Left cardiac atrium (tissue), 4 donors: ENCODE measurements at regions not wholly inside any gene's neighbourhood (a gene's known extent, or its start where the extent isn't known, plus 50 kb on each side); places are given as distances from the start of the nearest gene placed in this dataset.
"Not testable (repeated sequence)": the region's sequence is repeated elsewhere in the genome, so short reads cannot be mapped to it uniquely, and the experiment has no call there.

Experiments
- ATAC-seq, 2 donors: fragments of 200-7000 bp; cut with Tn5 transposase; one replicate each; pipeline ENCODE4 v1.9.1; 2020; ENCODE audit warnings: mild to moderate bottlenecking in 2 of 2, moderate library complexity in 2 of 2
- DNase-seq: peaks from one replicate; pipeline ENCODE4 v3.0.0-alpha.2; 2020
- intact Hi-C, 2 donors: fragments of 100-400 bp; cut with DNase I; formaldehyde crosslinking; loops; one replicate each; pipeline versions ENCODE4 v1.14.1 to v1.15.1; 2022 to 2023
- donor health status: DM: no; HTN: yes; CAD: no.
- donor health status: DM: no; HTN: yes; CAD: no; lungs with severe emphysema.
- donor health status: DM: yes; HTN: yes; CAD: no.
- donor health status: Dilated cardiomyopathy.

DNA sequence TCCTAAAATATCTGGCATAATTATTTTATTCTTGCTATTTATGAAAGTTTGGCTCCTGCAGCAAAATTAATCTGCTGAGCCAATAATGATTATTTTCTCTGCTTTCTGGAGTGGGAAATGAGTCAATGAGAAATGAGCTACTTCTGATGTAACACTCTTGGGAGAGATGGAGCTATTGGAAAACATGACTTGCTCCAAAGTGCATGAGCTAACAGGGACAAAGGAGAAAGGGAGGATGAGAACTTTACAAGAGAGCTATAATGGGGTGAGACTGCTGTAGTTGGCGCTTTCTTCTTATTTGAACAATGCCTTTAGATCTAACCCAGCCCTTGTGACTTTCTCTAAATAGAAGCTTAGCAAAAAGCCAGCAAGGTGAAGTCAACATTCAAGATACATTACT, 615.1 kb downstream of the ANKRD50 start:
- ATAC-seq, result peak in 1 of 2 donors; percentile 63
- no peak for DNase-seq
- intact Hi-C loops, result loop anchor here in 1 of 2 donors (10.0 kb wide), 1 partner anchor 253 kb away; no protein-coding TSS in a partner anchor

DNA sequence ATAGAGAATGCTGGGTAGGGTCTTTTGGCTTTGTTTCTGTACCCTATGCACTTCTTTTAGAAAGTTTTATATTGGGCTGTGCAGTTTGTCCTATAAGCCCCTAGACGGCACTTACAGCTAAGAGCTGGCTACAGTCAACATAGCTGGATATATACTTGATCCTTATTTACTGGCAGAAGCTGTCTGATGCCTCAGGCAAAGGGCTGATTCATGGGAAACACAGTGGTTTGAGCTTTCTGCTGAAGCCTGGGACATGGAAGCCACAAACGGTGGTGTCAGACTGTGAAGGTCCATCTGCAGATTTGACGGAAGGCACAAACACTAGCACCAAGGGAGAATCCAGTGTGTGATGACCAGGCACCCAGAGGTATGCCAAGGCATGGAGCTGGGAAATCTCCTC, 608.4 kb downstream of the ANKRD50 start:
- DNase-seq (no peak), ATAC-seq (no peak)
- intact Hi-C loops, result loop anchor here in 1 of 2 donors (10.0 kb wide), 1 partner anchor 709 kb away; the partner anchor contains the start of gene SPRY1

DNA sequence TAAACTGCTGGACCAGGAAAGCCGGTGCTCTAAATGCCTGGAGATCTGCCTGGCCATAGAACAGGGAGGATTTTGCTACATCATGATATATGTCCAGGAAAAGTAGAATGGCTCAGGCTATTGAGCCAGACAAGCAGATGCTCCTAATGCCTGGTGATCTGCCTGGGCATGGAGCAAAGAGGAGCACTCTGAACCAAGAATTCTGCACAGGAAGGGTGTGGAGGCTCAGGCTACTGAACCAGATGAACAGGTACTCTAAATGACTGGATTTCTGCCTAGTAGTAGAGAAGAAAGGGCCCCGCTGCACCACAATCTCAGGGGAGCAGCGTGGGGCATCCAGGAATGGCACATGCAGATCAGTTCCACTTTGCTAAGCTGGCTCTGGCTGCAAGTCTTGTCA, 607.9 kb downstream of the ANKRD50 start:
- ATAC-seq, result no peak
- intact Hi-C loops, result loop anchor here in 1 of 2 donors (10.0 kb wide), 1 partner anchor 710 kb away; the partner anchor contains the start of gene SPRY1

DNA sequence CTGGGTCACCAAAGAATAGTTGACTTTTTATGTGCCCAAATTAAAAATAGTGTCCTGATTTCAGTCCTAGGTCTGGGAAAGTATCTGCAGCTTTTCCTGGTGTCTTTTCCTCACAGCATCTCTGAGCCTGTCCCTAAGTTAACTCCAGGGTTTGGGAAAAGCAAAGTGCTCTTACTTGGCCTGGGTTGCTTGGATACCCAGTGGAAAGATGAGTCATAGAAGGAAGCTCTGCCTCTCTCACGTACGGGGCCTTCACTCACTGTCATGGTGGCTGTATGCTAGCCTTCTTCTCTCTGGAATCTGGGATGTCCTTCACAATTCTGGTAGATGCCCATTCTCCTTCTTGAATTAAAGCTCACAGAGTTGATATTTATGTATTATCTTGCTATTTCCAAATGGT, 607.3 kb downstream of the ANKRD50 start:
- DNase-seq, result no peak
- intact Hi-C loops, result loop anchor here in 1 of 2 donors (10.0 kb wide), 1 partner anchor 710 kb away; the partner anchor contains the start of gene SPRY1
- peak in 1 of 2 donors; percentile 49 for ATAC-seq

More for the DNA sequence above, 607.9 kb downstream of the ANKRD50 start:
- DNase-seq, result no peak

DNA sequence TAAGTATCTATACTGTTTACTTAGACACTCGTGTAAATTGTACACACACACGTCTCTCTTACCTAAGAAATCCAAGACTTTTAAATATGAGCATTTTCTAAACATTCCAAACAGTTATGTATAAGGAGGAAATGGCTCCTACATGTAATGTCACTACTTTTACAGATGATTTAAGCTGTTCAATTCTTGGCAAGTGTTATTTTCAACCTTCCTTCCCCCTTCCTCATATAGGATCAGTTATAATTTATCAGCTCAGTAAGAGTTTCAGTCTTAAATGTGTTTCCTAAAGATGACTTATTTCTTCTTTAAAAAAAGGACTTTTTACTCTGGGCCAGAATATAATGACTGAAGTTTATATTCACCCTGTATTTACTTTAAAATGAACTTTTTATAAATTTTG, 601.1 kb downstream of the ANKRD50 start:
- intact Hi-C loops, result loop anchor here (5.0 to 10.0 kb wide), 5 partner anchors 339 to 1009 kb away; no protein-coding TSS in a partner anchor
- ATAC-seq (no peak), DNase-seq (no peak)

DNA sequence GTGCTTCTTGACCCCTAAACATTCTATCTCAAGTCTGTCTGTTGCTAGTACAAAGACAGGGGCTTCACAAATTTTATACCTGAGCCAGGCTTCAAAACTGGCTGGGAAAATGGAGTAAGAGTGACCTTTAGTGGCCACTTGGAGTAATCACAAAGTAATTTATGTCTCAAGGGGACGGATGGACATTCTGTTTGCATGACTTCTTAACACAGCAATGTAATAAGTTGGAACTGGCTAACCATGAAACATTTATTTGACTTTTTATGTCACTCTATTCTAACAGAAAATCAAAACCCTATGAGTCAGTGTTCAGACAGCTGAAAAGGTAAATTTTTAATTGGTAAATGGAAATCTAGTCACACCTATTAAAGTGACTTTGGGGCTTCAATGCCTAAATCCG, 600.6 kb downstream of the ANKRD50 start:
- no peak for DNase-seq
- intact Hi-C loops, result loop anchor here (2.0 to 10.0 kb wide), 6 partner anchors 339 to 1010 kb away; no protein-coding TSS in a partner anchor
- peak; percentile 87 to 89 for ATAC-seq

DNA sequence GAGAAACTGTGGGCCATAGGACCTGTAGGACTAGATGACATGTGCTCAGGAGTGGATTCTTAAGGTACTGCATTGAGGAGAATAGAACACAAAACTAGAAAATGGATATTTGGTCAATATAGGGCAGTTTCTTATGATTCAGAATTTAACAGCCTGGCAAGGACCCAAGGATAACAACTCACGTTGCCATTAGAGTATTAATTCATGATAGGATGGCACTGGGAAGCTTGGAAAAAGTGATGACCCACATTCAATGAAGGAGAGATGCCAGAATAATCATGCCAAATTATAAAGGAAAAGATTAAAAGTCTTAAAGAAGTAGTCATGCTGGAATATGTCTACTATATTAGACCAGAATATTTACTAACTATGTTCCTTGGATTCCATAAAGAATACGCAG, 594.5 kb downstream of the ANKRD50 start:
- intact Hi-C loops, result loop anchor here (10.0 kb wide), 2 partner anchors 453 to 1013 kb away; no protein-coding TSS in a partner anchor
- DNase-seq (no peak), ATAC-seq (no peak)

DNA sequence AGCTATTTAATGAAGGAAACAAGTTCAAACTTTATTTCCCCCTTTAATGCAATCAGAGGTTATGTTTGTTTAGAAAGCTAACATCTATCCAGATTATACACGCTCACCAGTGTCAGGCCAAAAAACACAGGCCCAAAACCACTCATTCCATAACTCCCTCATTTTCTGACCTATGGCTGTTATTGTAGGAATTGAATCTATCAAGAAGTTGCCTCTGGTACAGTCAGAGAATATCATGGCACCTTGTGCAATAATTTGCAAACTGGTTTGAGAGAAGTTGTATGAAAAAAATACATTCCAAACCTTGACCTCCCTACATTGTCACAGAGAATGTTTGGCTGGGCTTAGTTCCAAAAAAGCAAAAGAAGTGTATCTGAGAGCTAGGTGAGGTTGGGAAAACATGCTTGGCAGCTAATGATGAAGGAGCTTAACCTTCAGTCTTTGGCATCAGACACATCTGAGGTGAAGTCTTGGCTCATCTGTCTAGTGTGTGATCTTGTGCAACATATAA, 591.0 kb downstream of the ANKRD50 start:
- intact Hi-C loops, result no loop called here
- DNase-seq, result no peak
- peak in 1 of 2 donors; percentile 70 for ATAC-seq

DNA sequence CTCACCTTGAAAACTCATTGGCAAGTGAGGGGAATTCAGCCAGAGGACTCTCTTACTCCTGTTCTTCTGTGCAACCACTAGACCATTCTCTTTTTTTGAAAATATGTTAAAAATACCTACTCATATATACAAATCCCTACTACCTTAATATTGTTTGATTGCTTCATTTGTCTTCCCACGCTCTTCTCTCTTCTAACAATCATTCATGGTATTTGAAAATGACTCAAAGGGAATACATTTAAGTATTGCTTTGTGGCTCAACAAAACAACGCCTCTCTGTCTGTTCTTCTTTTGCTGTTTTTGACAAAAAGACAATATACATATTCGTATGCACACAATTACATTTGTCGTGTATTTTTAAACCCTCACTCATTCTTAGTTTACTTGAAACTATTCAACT, 589.4 kb downstream of the ANKRD50 start:
- ATAC-seq (no peak), DNase-seq (no peak)
- intact Hi-C loops, result no loop called here

DNA sequence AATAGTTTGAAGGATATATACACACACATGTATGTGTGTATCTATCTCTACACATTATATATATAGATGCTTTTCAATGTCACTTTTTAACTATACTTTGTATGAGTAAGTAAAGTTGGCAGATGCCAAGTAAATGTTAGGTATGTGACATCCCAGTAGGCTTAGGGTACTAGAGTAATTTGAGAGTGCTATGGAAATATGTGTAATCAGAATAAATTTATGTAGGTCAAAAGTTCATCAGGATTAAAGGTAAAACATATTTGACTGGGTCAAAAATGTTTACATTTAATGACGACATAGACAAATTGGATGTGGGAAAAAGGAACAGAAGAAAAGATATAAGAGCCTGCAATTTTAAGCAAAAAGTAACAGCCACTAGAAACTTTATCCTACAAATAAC, 588.8 kb downstream of the ANKRD50 start:
- ATAC-seq (no peak), DNase-seq (no peak)
- intact Hi-C loops, result no loop called here

DNA sequence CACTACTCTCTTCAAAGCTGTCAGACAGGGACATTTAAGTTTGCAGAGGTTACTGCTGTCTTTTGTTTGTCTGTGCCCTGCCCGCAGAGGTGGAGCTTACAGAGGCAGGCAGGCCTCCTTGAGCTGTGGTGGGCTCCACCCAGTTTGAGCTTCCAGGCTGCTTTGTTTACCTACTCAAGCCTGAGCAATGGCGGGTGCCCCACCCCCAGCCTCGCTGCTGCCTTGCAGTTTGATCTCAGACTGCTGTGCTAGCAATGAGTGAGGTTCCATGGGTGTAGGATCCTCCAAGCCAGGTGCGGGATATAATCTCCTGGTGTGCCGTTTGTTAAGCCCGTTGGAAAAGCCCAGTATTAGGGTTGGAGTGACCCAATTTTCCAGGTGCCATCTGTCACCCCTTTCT, 581.2 kb downstream of the ANKRD50 start:
- intact Hi-C loops, ATAC-seq, DNase-seq: not testable (repeated sequence)

DNA sequence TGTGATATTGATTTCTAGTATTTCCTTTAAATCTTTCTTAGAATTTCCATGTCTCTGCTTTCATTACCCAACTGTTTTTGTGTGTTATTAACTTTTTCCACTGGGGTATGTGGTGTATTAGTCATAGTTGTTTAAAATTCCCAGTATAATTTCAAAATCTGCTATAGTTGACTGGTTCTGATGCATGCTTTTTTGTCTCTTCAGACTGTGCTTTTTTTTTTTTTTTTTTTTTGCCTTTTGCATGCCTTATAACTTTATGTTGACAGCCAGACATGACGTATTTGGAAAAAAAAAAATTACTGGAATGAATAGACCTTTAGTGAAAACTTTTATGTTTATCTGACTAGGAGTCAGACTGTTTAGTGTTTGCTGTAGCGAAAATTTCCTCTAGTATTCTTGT, 580.4 kb downstream of the ANKRD50 start:
- no peak for DNase-seq
- intact Hi-C loops, result no loop called here
- no peak for ATAC-seq

DNA sequence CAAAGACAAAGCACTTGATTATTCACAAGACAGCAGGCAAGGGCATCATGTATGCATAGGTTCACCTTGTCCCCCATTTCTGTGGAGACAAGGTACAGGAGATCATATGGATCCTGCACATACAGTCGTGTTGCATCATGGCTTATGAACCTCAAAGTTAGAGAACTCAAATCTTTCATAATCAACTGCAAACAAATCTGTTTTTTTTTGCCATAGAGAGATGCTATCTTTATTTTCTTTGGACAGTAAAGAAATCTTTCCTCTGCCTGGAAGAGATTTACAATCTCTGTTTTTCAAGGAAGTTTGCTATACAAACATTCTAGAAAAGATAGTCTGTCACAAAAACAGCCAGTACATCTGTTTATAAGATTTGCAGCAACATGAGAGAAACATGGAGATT, 578.8 kb downstream of the ANKRD50 start:
- ATAC-seq (no peak), DNase-seq (no peak)
- intact Hi-C loops, result no loop called here

DNA sequence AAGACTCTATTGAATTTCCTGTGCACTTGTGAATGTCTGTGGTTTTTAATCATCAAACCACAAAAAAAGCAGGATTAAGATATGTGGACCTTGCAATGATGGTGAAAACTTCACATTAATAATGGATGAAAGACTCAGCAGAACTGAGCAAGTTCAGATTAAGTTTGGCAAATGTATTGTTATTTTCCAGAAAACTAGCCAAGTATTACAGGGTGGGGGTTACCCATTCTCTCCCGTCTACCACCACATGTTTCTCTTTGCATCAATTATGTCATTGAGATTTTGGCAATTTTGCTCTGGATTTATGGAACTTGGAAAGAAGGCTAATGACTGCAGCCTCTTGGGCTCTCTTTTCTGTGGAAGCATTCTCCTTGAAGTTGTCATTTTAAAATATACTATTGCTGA, 577.1 kb downstream of the ANKRD50 start:
- intact Hi-C loops, result no loop called here
- ATAC-seq, result no peak
- no peak for DNase-seq

DNA sequence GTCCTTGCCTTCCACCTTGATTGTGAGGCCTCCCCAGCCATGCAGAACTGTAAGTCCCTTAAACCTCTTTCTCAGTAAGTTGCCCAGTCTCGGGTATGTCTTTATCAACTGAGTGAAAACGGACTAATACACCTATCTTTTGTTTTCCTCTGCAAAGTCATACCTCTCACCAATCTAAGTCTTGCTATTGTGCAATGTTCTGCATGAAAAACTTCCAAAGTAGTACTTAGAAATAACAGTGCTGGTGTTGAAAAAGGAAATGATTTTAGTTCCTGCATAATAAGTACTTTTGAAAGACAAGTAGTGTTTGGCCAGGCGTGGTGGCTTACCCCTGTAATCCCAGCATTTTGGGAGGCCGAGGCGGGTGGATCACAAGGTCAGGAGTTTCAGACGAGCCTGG, 573.5 kb downstream of the ANKRD50 start:
- no peak for DNase-seq
- intact Hi-C loops, result no loop called here
- no peak for ATAC-seq

DNA sequence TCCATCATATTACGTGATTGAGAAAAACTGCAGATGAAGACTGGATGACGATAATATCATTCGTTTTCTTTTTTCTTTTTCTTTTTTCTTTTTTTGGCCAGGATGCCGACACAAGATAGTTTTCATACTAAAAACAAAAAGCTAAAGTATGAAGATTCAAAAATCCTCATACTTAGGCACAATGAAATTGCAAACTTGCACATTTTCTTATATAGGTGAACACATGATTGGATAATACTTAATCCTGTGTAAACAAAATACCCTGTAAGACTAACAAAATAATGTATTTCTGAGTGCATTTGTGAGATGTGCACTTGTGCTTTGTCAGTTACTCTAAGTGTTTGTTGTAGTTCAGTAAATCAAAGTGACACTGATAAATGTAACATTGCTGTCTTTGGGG, 568.9 kb downstream of the ANKRD50 start:
- intact Hi-C loops, result no loop called here
- DNase-seq, result no peak
- ATAC-seq, result no peak

DNA sequence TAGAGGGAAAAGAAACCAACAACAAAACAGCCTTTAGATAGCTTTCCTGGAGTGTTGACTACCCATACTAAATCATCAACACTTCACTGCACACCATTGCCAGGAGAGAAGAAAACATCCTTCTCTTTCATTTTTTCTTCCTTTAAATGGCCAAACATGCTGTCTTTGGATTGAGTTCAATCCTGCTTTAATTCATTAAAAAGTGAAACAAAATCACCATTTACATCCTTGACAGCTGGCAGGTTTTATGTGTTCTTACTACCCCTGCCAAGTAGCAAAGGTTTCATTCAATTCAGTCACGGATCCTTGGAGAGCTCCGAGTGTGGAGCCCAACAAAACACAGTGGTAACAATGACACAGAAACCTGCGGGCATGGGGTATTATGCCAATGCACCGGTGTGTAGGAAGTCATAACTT, 568.3 kb downstream of the ANKRD50 start:
- ATAC-seq (peak in 1 of 2 donors; percentile 41), DNase-seq (no peak)
- intact Hi-C loops, result no loop called here

DNA sequence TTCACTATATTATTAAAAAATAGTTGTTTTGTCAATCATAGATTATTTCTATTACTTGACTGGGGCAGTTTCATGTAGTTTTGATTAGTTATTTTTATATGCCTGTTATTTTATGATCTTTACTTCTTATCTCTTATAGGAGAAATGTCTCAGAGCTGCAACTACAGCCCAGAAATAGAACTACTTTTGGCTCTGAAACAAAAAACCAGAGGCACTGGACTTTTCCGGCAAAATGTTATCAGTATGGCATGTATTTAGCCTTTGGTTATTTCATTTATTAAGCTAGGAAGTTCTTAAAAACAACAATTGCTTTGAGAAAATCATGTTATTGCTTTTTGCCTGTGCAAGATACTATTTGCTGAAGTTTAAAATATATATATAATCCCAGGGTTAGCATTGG, 566.5 kb downstream of the ANKRD50 start:
- no peak for DNase-seq
- intact Hi-C loops, result no loop called here
- ATAC-seq, result peak in 1 of 2 donors; percentile 17

DNA sequence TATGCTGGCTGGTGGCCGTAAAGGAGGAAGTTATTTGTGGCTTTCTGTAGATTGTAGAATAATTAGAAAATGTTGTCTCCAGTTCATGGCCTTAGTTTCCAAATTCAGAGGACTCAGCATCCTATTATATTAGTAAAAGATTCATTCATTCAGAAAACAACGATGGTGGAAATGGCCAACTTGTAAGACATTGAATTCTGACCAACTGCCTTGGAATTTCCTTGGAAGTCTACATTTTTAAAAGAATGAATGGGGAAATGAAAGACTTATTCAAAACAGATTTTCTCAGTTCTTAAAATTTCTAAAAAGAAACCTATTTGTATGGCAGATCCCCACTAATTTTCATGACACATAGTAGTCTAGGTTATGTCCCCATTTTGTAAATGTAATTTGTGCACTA, 561.5 kb downstream of the ANKRD50 start:
- DNase-seq, result no peak
- intact Hi-C loops, result no loop called here
- no peak for ATAC-seq

DNA sequence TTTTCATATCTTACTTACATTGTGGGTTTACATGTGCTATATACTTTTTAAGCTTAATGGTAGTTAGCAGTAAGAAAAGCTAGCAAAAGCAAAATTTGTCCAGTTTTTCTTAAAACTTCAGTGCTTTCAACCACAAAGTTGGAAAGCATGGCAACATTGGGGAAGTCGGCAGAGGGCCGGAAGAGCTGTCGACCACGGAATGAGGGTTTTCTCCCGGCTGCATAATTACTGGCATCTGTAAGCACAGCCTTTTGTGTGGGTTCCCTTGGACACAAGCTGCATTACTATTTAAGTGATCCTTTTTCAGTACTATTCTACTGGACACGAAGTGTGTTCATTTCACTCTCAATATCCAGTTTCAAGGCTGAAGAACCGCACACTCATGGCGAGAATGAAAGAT, 560.4 kb downstream of the ANKRD50 start:
- no peak for ATAC-seq
- DNase-seq, result no peak
- intact Hi-C loops, result no loop called here

DNA sequence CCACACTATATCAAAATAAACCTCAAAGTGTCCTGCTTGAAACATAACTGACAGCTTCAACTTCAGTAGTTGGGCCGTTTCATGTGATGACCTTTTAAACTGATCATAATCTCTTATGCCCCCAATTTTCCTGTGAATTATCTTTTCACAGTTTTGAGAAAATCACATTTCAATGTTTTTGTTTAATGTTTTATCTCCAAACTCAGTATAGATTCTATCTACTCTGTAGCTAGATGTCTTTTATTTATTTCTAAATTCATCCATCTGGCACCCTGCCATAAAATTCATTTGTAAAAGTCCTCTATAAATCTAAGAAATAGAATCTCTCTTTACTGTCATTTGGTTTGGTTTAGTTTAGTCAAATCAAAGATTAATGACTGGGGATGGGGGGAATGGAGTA, 557.3 kb downstream of the ANKRD50 start:
- ATAC-seq, result no peak
- intact Hi-C loops, result no loop called here

More for the DNA sequence above, 557.3 kb downstream of the ANKRD50 start:
- no peak for DNase-seq
